CD14-positive monocyte (primary cell): ENCODE measurements at regions not wholly inside any gene's neighbourhood (a gene's known extent, or its start where the extent isn't known, plus 50 kb on each side); places are given as distances from the start of the nearest gene placed in this dataset.

Experiments used
- DNase-seq, 3 donors: peaks; one replicate each; pipeline ENCODE4 v3.0.0-alpha.2; 2011 to 2022
- H2AFZ ChIP-seq: 2 replicates; pipeline ENCODE4 v1.6.0; 2012; ENCODE audit warnings: mild to moderate bottlenecking, low read depth, low read length, inconsistent platforms; ENCODE audit not compliant: insufficient read depth, poor library complexity, severe bottlenecking
- H3K27ac ChIP-seq, 2 donors: 1 replicate in 1 of 2; 2 replicates in 1 of 2; pipeline ENCODE4 v1.5.1; 2012 to 2013; ENCODE audit warnings: low read length in 2 of 2, control low read depth in 1 of 2, inconsistent platforms in 1 of 2, low read depth in 1 of 2, mild to moderate bottlenecking in 1 of 2
- H3K27me3 ChIP-seq, 2 donors: one replicate each; pipeline versions ENCODE4 v1.6.0 to v1.6.1; 2011 to 2013; ENCODE audit warnings: low read length in 2 of 2; ENCODE audit not compliant: control insufficient read depth in 2 of 2, insufficient read depth in 2 of 2
- H3K36me3 ChIP-seq, 2 donors: replicated peaks in 1 of 2; 1 replicate in 1 of 2; 2 replicates in 1 of 2; pipeline versions ENCODE4 v1.5.1 to v1.6.1; 2012 to 2013; ENCODE audit warnings: low read length in 2 of 2, control low read depth in 1 of 2, inconsistent platforms in 1 of 2, mild to moderate bottlenecking in 1 of 2; ENCODE audit not compliant: insufficient read depth in 2 of 2, control insufficient read depth in 1 of 2
- H3K4me1 ChIP-seq, 2 donors: 1 replicate in 1 of 2; 2 replicates in 1 of 2; pipeline versions ENCODE4 v1.5.1 to v1.6.1; 2012 to 2013; ENCODE audit warnings: low read length in 2 of 2, control low read depth in 1 of 2, inconsistent platforms in 1 of 2, mild to moderate bottlenecking in 1 of 2, moderate library complexity in 1 of 2; ENCODE audit not compliant: insufficient read depth in 2 of 2, control insufficient read depth in 1 of 2
- H3K4me2 ChIP-seq: replicated peaks from 2 replicates; pipeline ENCODE3; 2012; ENCODE audit warnings: low read length, moderate library complexity, mild to moderate bottlenecking; ENCODE audit not compliant: poor library complexity, severe bottlenecking; ENCODE audit errors: extremely low read depth
- H3K4me3 ChIP-seq, 3 experiments: fragments of 200-600 bp in 1 of 3; sonication (generic) in 1 of 3; replicated peaks in 1 of 3; 1 replicate in 2 of 3; 2 replicates in 1 of 3; pipeline ENCODE4 v1.5.1; 2011 to 2013; ENCODE audit warnings: low read length in 3 of 3, mild to moderate bottlenecking in 3 of 3, control low read depth in 2 of 3, low read depth in 2 of 3, inconsistent platforms in 1 of 3, moderate library complexity in 1 of 3
- H3K79me2 ChIP-seq: 2 replicates; pipeline ENCODE4 v1.6.0; 2012; ENCODE audit warnings: mild to moderate bottlenecking, control low read depth, inconsistent platforms, low read length, moderate library complexity; ENCODE audit not compliant: insufficient read depth
- H3K9ac ChIP-seq: 2 replicates; pipeline ENCODE4 v1.6.0; 2017; ENCODE audit warnings: low read length, mild to moderate bottlenecking; ENCODE audit not compliant: insufficient read depth, poor library complexity, severe bottlenecking
- H3K9me3 ChIP-seq, 2 donors: replicated peaks in 1 of 2; 1 replicate in 1 of 2; 2 replicates in 1 of 2; pipeline versions ENCODE4 v1.5.1 to v1.6.1; 2012 to 2013; ENCODE audit warnings: low read length in 2 of 2, control low read depth in 1 of 2; ENCODE audit not compliant: control insufficient read depth in 1 of 2, insufficient read depth in 1 of 2
- H4K20me1 ChIP-seq: 2 replicates; pipeline ENCODE4 v1.6.0; 2012; ENCODE audit warnings: mild to moderate bottlenecking, low read length, control low read depth, moderate library complexity; ENCODE audit not compliant: insufficient read depth
- H3K27ac Mint-ChIP-seq, 7 donors: one replicate each; pipeline ENCODE4 v1.8.0; 2020; ENCODE audit warnings: mild to moderate bottlenecking in 7 of 7, mixed read lengths in 7 of 7, moderate library complexity in 6 of 7, inconsistent platforms in 2 of 7
- H3K27me3 Mint-ChIP-seq, 3 donors: one replicate each; pipeline ENCODE4 v1.8.0; 2021 to 2022; ENCODE audit warnings: low read depth in 3 of 3, mild to moderate bottlenecking in 3 of 3, mixed read lengths in 3 of 3, moderate library complexity in 3 of 3, inconsistent platforms in 1 of 3
- H3K36me3 Mint-ChIP-seq, 2 donors: one replicate each; pipeline ENCODE4 v1.8.0; 2020; ENCODE audit warnings: mixed read lengths in 2 of 2, inconsistent platforms in 1 of 2, mild to moderate bottlenecking in 1 of 2
- H3K4me1 Mint-ChIP-seq: one replicate; pipeline ENCODE4 v1.8.0; 2020; ENCODE audit warnings: mild to moderate bottlenecking, mixed read lengths
- H3K4me3 Mint-ChIP-seq, 2 donors: one replicate each; pipeline ENCODE4 v1.8.0; 2020; ENCODE audit warnings: mild to moderate bottlenecking in 2 of 2, mixed read lengths in 2 of 2, moderate library complexity in 1 of 2
- H3K9me3 Mint-ChIP-seq, 7 donors: one replicate each; pipeline ENCODE4 v1.8.0; 2020 to 2022; ENCODE audit warnings: mixed read lengths in 7 of 7, mild to moderate bottlenecking in 6 of 7, moderate library complexity in 6 of 7, inconsistent platforms in 2 of 7
- WGBS: methylation state at CpG from one replicate; pipeline ENCODE4 v1.1.5; 2013; ENCODE audit warnings: missing lambda C conversion rate; ENCODE audit not compliant: insufficient coverage; 5-methylcytosine and 5-hydroxymethylcytosine counted together
- intact Hi-C, 2 donors: fragments of 100-400 bp; cut with micrococcal nuclease; formaldehyde crosslinking; loops; one replicate each; pipeline versions ENCODE4 v1.15.0 to v1.15.1; 2023
- TF ChIP-seq, protein P1 (sequence below): fragments of 200-600 bp; IDR thresholded peaks from one replicate; pipeline ENCODE4 v1.8.0; 2022; ENCODE audit warnings: antibody characterized with exemption, mild to moderate bottlenecking

GRCh38 chr4:45316257-45316656, 589.9 kb upstream of the GNPDA2 start:
- Histone ChIP-seq H3K4me1 (no peaks in the 10 kb centered on the region), H2AFZ (no peak overlapping the region), H3K9ac (no peak overlapping the region), H3K4me2 (no peak overlapping the region), H3K9me3 (no peaks in the 10 kb centered on the region), H3K27ac (no peak overlapping the region), H3K27me3 (no peaks in the 10 kb centered on the region), H3K36me3 (no peaks in the 10 kb centered on the region), H3K4me3 (no peak overlapping the region), H4K20me1 (no peaks in the 10 kb centered on the region), H3K79me2 (no peaks in the 10 kb centered on the region)
- Mint-ChIP-seq H3K4me1 (no peaks in the 10 kb centered on the region), H3K27ac (no peak overlapping the region), H3K4me3 (no peak overlapping the region), H3K9me3 (peaks cover 0 to 6% (median 4%) of the 10 kb centered on the region in 7 donors), H3K36me3 (no peaks in the 10 kb centered on the region), H3K27me3 (peaks cover 0 to 2% (median 0%) of the 10 kb centered on the region in 3 donors)
- DNase-seq, result no peak
- intact Hi-C loops, result no loop called here
- TF ChIP-seq, protein P1, sequence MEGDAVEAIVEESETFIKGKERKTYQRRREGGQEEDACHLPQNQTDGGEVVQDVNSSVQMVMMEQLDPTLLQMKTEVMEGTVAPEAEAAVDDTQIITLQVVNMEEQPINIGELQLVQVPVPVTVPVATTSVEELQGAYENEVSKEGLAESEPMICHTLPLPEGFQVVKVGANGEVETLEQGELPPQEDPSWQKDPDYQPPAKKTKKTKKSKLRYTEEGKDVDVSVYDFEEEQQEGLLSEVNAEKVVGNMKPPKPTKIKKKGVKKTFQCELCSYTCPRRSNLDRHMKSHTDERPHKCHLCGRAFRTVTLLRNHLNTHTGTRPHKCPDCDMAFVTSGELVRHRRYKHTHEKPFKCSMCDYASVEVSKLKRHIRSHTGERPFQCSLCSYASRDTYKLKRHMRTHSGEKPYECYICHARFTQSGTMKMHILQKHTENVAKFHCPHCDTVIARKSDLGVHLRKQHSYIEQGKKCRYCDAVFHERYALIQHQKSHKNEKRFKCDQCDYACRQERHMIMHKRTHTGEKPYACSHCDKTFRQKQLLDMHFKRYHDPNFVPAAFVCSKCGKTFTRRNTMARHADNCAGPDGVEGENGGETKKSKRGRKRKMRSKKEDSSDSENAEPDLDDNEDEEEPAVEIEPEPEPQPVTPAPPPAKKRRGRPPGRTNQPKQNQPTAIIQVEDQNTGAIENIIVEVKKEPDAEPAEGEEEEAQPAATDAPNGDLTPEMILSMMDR, result no peak
- no CpG with 5 or more reads among the region's 2 CpGs for WGBS

- Histone ChIP-seq H2AFZ (no peak overlapping the region), H3K79me2 (no peaks in the 10 kb centered on the region), H3K27ac (no peak overlapping the region), H3K4me1 (no peaks in the 10 kb centered on the region), H3K27me3 (no peaks in the 10 kb centered on the region), H4K20me1 (no peaks in the 10 kb centered on the region), H3K9ac (no peak overlapping the region), H3K36me3 (no peaks in the 10 kb centered on the region), H3K4me3 (no peak overlapping the region), H3K9me3 (peaks cover 0 to 5% of the 10 kb centered on the region in 2 donors), H3K4me2 (no peak overlapping the region)
- no peak for DNase-seq
- Mint-ChIP-seq H3K4me1 (no peaks in the 10 kb centered on the region), H3K27ac (no peak overlapping the region), H3K9me3 (peaks cover 0 to 3% (median 0%) of the 10 kb centered on the region in 7 donors), H3K27me3 (peaks cover 0 to 1% (median 0%) of the 10 kb centered on the region in 3 donors), H3K36me3 (no peaks in the 10 kb centered on the region), H3K4me3 (no peak overlapping the region)
- TF ChIP-seq, protein P1, result no peak
- WGBS, result no CpG with 5 or more reads among the region's 1 CpG
- intact Hi-C loops, result no loop called here
Observed at GRCh38 chr4:45302828-45303227, 576.5 kb upstream of the GNPDA2 start.
